ENCODE measurements at regions not wholly inside any gene's neighbourhood (a gene's known extent, or its start where the extent isn't known, plus 50 kb on each side); places are given as distances from the start of the nearest gene placed in this dataset.

GRCh38 chr1:222079566-222079965, 337.7 kb upstream of the DUSP10 start:
- H3K4me3 ChIP-seq = no peak overlapping the region
- no peaks in the 10 kb centered on the region for H3K9me3 ChIP-seq (ENCODE audit: control insufficient read depth in 4 of 4, insufficient read depth in 3 of 4, low read length in 3 of 4)
- DNase-seq (no peak), ATAC-seq (ENCODE audit: insufficient read depth, low FRiP score) (no peak)
- H3K27ac ChIP-seq (ENCODE audit: low read depth in 1 of 2, low read length in 1 of 2) = no peak overlapping the region
- H3K27me3 ChIP-seq (ENCODE audit: control insufficient read depth in 3 of 3, insufficient read depth in 3 of 3, low read length in 2 of 3) = no peaks in the 10 kb centered on the region
- TF ChIP-seq, protein P1, sequence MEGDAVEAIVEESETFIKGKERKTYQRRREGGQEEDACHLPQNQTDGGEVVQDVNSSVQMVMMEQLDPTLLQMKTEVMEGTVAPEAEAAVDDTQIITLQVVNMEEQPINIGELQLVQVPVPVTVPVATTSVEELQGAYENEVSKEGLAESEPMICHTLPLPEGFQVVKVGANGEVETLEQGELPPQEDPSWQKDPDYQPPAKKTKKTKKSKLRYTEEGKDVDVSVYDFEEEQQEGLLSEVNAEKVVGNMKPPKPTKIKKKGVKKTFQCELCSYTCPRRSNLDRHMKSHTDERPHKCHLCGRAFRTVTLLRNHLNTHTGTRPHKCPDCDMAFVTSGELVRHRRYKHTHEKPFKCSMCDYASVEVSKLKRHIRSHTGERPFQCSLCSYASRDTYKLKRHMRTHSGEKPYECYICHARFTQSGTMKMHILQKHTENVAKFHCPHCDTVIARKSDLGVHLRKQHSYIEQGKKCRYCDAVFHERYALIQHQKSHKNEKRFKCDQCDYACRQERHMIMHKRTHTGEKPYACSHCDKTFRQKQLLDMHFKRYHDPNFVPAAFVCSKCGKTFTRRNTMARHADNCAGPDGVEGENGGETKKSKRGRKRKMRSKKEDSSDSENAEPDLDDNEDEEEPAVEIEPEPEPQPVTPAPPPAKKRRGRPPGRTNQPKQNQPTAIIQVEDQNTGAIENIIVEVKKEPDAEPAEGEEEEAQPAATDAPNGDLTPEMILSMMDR (IDR thresholded peaks at IDR 0.05; ENCODE audit: control extremely low read depth, extremely low read depth) = no peak
- no peak overlapping the region for H3K9ac ChIP-seq (ENCODE audit: insufficient read depth in 1 of 2, low read length in 2 of 2)
- WGBS, 2 donors = 89 to 91% methylated on average over 1 of the region's 1 CpG
- no peaks in the 10 kb centered on the region for H3K36me3 ChIP-seq (ENCODE audit: control insufficient read depth in 4 of 4, insufficient read depth in 4 of 4, low read length in 4 of 4)
- H3K4me1 ChIP-seq (ENCODE audit: control insufficient read depth in 5 of 5, insufficient read depth in 5 of 5, low read length in 5 of 5) = peaks cover 0 to 8% (median 4%) of the 10 kb centered on the region in 5 donors

- 86 to 91% methylated on average over 2 of the region's 2 CpGs for WGBS, 2 donors
- Histone ChIP-seq H3K9ac (ENCODE audit: insufficient read depth in 1 of 2, low read length in 2 of 2) (no peak overlapping the region), H3K27ac (ENCODE audit: low read depth in 1 of 2, low read length in 1 of 2) (no peak overlapping the region), H3K4me3 (no peak overlapping the region), H3K27me3 (ENCODE audit: control insufficient read depth in 3 of 3, insufficient read depth in 3 of 3, low read length in 2 of 3) (no peaks in the 10 kb centered on the region), H3K36me3 (ENCODE audit: control insufficient read depth in 4 of 4, insufficient read depth in 4 of 4, low read length in 4 of 4) (no peaks in the 10 kb centered on the region), H3K9me3 (ENCODE audit: control insufficient read depth in 4 of 4, insufficient read depth in 3 of 4, low read length in 3 of 4) (no peaks in the 10 kb centered on the region), H3K4me1 (ENCODE audit: control insufficient read depth in 5 of 5, insufficient read depth in 5 of 5, low read length in 5 of 5) (peaks cover 0 to 8% (median 4%) of the 10 kb centered on the region in 5 donors)
- TF ChIP-seq, protein P1 (IDR thresholded peaks at IDR 0.05; ENCODE audit: control extremely low read depth, extremely low read depth) = no peak
- no peak for ATAC-seq (ENCODE audit: insufficient read depth, low FRiP score)
- DNase-seq = no peak
Measured at GRCh38 chr1:222077206-222077605, 335.3 kb upstream of the DUSP10 start.

GRCh38 chr1:222074317-222074716, 332.4 kb upstream of the DUSP10 start:
- DNase-seq (no peak), ATAC-seq (ENCODE audit: insufficient read depth, low FRiP score) (no peak)
- peaks cover 0 to 12% (median 4%) of the 10 kb centered on the region in 5 donors for H3K4me1 ChIP-seq (ENCODE audit: control insufficient read depth in 5 of 5, insufficient read depth in 5 of 5, low read length in 5 of 5)

More at GRCh38 chr1:222074317-222074716, 332.4 kb upstream of the DUSP10 start:
- WGBS, 2 donors = 72% methylated on average over 1 of the region's 1 CpG
- H3K9me3 ChIP-seq (ENCODE audit: control insufficient read depth in 4 of 4, insufficient read depth in 3 of 4, low read length in 3 of 4) = no peaks in the 10 kb centered on the region
- H3K27ac ChIP-seq (ENCODE audit: low read depth in 1 of 2, low read length in 1 of 2) = no peak overlapping the region
- H3K36me3 ChIP-seq (ENCODE audit: control insufficient read depth in 4 of 4, insufficient read depth in 4 of 4, low read length in 4 of 4) = no peaks in the 10 kb centered on the region
- no peak overlapping the region for H3K4me3 ChIP-seq
- no peaks in the 10 kb centered on the region for H3K27me3 ChIP-seq (ENCODE audit: control insufficient read depth in 3 of 3, insufficient read depth in 3 of 3, low read length in 2 of 3)
- H3K9ac ChIP-seq (ENCODE audit: insufficient read depth in 1 of 2, low read length in 2 of 2) = no peak overlapping the region
- TF ChIP-seq, protein P1 (IDR thresholded peaks at IDR 0.05; ENCODE audit: control extremely low read depth, extremely low read depth) = no peak

All from lung (tissue), 11 donors.